H1 (cell line): ENCODE measurements at regions not wholly inside any gene's neighbourhood (a gene's known extent, or its start where the extent isn't known, plus 50 kb on each side); places are given as distances from the start of the nearest gene placed in this dataset.

Experiments
- CTCF ChIA-PET: fragments of 300-600 bp; sonication (Branson Sonifier 250); formaldehyde crosslinking; loops from one replicate; lab custom pipeline; 2021; ENCODE audit not compliant: partially characterized antibody; lab: Charles Lee
- POLR2A ChIA-PET: fragments of 300-600 bp; sonication (Branson Sonifier 250); formaldehyde crosslinking; loops from one replicate; lab custom pipeline; 2021; ENCODE audit warnings: inconsistent platforms; ENCODE audit not compliant: partially characterized antibody; lab: Charles Lee
- DNase-seq, 2 experiments: peaks; one replicate each; pipeline versions ENCODE4 v3.0.0 to v3.0.0-alpha.2; 2010 to 2022; ENCODE audit warnings: low spot score in 2 of 2, low read depth in 1 of 2, mixed read lengths in 1 of 2
- FAIRE-seq: peaks from 2 replicates; lab custom pipeline; 2011; peaks lifted over from hg19 to GRCh38; lab: Jason Lieb, UNC
- H2AFZ ChIP-seq: 2 replicates; pipeline ENCODE4 v1.8.1; 2012; ENCODE audit warnings: low read length, inconsistent platforms
- H2AK5ac ChIP-seq: 2 replicates; pipeline ENCODE4 v1.6.1; 2013; ENCODE audit warnings: low read depth, low read length
- H2BK120ac ChIP-seq: replicated peaks from 2 replicates; pipeline ENCODE3; 2013; ENCODE audit warnings: low read depth, low read length, inconsistent platforms
- H2BK12ac ChIP-seq: 2 replicates; pipeline ENCODE4 v1.6.1; 2013; ENCODE audit warnings: low read depth, low read length
- H2BK15ac ChIP-seq: 2 replicates; pipeline ENCODE4 v1.6.1; 2013; ENCODE audit warnings: low read length
- H2BK20ac ChIP-seq: 2 replicates; pipeline ENCODE4 v1.6.1; 2013; ENCODE audit warnings: low read length
- H2BK5ac ChIP-seq: 2 replicates; pipeline ENCODE4 v1.6.1; 2013; ENCODE audit warnings: low read depth, low read length
- H3K14ac ChIP-seq: 2 replicates; pipeline ENCODE4 v1.6.1; 2013; ENCODE audit warnings: inconsistent platforms; ENCODE audit not compliant: insufficient read length
- H3K18ac ChIP-seq: 2 replicates; pipeline ENCODE4 v1.6.1; 2013; ENCODE audit warnings: low read length; ENCODE audit errors: extremely low read depth
- H3K23ac ChIP-seq: 2 replicates; pipeline ENCODE4 v1.6.1; 2013; ENCODE audit warnings: inconsistent platforms; ENCODE audit not compliant: insufficient read length
- H3K23me2 ChIP-seq: 2 replicates; pipeline ENCODE4 v1.6.1; 2013; ENCODE audit warnings: low read depth, low read length
- H3K27ac ChIP-seq: 2 replicates; pipeline ENCODE4 v1.6.1; 2011; ENCODE audit warnings: low read depth, low read length, inconsistent platforms
- H3K27me3 ChIP-seq, 4 experiments: replicated peaks in 1 of 4; 1 replicate in 1 of 4; 2 replicates in 3 of 4; pipeline versions ENCODE4 v1.6.1 to v1.8.1; 2011 to 2013; ENCODE audit warnings: low read length in 3 of 4, mild to moderate bottlenecking in 3 of 4, inconsistent platforms in 2 of 4, mixed read lengths in 2 of 4, moderate library complexity in 1 of 4; ENCODE audit not compliant: control insufficient read depth in 3 of 4, insufficient read depth in 3 of 4; ENCODE audit errors: extremely low read depth in 1 of 4
- H3K36me3 ChIP-seq, 4 experiments: 2 replicates each; pipeline versions ENCODE4 v1.6.1 to v1.8.1; 2011 to 2013; ENCODE audit warnings: mild to moderate bottlenecking in 4 of 4, low read length in 3 of 4, moderate library complexity in 2 of 4, control low read depth in 1 of 4, inconsistent platforms in 1 of 4; ENCODE audit not compliant: insufficient read depth in 4 of 4, control insufficient read depth in 2 of 4
- H3K4ac ChIP-seq: replicated peaks from 2 replicates; pipeline ENCODE3; 2013; ENCODE audit warnings: low read length, low read depth, mixed read lengths, inconsistent platforms; ENCODE audit not compliant: insufficient read length
- H3K4me1 ChIP-seq, 4 experiments: replicated peaks in 1 of 4; 1 replicate in 1 of 4; 2 replicates in 3 of 4; pipeline versions ENCODE4 v1.6.1 to v1.8.1; 2011 to 2013; ENCODE audit warnings: low read length in 3 of 4, inconsistent platforms in 2 of 4, mixed read lengths in 1 of 4; ENCODE audit not compliant: insufficient read depth in 4 of 4, control insufficient read depth in 3 of 4
- H3K4me2 ChIP-seq, 2 experiments: 2 replicates each; pipeline versions ENCODE4 v1.6.1 to v1.8.1; 2011 to 2013; ENCODE audit warnings: low read depth in 2 of 2, low read length in 2 of 2, control low read depth in 1 of 2, inconsistent platforms in 1 of 2, mild to moderate bottlenecking in 1 of 2; ENCODE audit not compliant: insufficient read depth in 1 of 2
- H3K4me3 ChIP-seq, 4 experiments: fragments of 200-600, 300-600 bp in 1 of 4; sonication (generic), shearing (Covaris generic), sonication (Bioruptor Twin) in 1 of 4; 2 replicates each; pipeline versions ENCODE4 v1.5.1 to v1.8.1; 2011 to 2016; ENCODE audit warnings: low read length in 4 of 4, low read depth in 3 of 4, control low read depth in 2 of 4, inconsistent platforms in 2 of 4, mild to moderate bottlenecking in 2 of 4, mixed read lengths in 1 of 4, moderate library complexity in 1 of 4; ENCODE audit not compliant: insufficient read depth in 2 of 4; ENCODE audit errors: extremely low read depth in 1 of 4
- H3K56ac ChIP-seq: replicated peaks from 2 replicates; pipeline ENCODE3; 2013; ENCODE audit warnings: low read depth, mild to moderate bottlenecking, mixed read lengths, low read length, inconsistent platforms; ENCODE audit not compliant: insufficient read length
- H3K79me1 ChIP-seq: 2 replicates; pipeline ENCODE4 v1.6.1; 2013; ENCODE audit warnings: low read depth, low read length, control low read depth
- H3K79me2 ChIP-seq, 2 experiments: 2 replicates each; pipeline versions ENCODE4 v1.6.1 to v1.8.1; 2012 to 2013; ENCODE audit warnings: low read length in 2 of 2, mild to moderate bottlenecking in 2 of 2, inconsistent platforms in 1 of 2; ENCODE audit not compliant: insufficient read depth in 2 of 2, control insufficient read depth in 1 of 2
- H3K9ac ChIP-seq, 4 experiments: replicated peaks in 1 of 4; 1 replicate in 1 of 4; 2 replicates in 3 of 4; pipeline versions ENCODE4 v1.6.1 to v1.8.1; 2011 to 2013; ENCODE audit warnings: low read depth in 3 of 4, low read length in 3 of 4, control low read depth in 2 of 4, mild to moderate bottlenecking in 2 of 4, moderate library complexity in 2 of 4, inconsistent platforms in 1 of 4; ENCODE audit errors: extremely low read depth in 1 of 4
- H3K9me3 ChIP-seq, 2 experiments: 2 replicates each; pipeline versions ENCODE4 v1.6.1 to v1.8.1; 2012 to 2013; ENCODE audit warnings: mild to moderate bottlenecking in 2 of 2, moderate library complexity in 2 of 2, control low read depth in 1 of 2, inconsistent platforms in 1 of 2, low read depth in 1 of 2, low read length in 1 of 2, mixed read lengths in 1 of 2; ENCODE audit not compliant: insufficient read depth in 2 of 2
- H4K20me1 ChIP-seq, 2 experiments: replicated peaks in 1 of 2; 2 replicates each; pipeline versions ENCODE3 to v1.8.1; 2011 to 2013; ENCODE audit warnings: inconsistent platforms in 2 of 2, low read length in 2 of 2, mild to moderate bottlenecking in 1 of 2; ENCODE audit not compliant: insufficient read depth in 2 of 2, control insufficient read depth in 1 of 2
- H4K5ac ChIP-seq: 2 replicates; pipeline ENCODE4 v1.6.1; 2013; ENCODE audit warnings: low read length, low read depth, mixed read lengths, inconsistent platforms; ENCODE audit not compliant: insufficient read length
- H4K8ac ChIP-seq: 2 replicates; pipeline ENCODE4 v1.8.0; 2013; ENCODE audit warnings: mild to moderate bottlenecking, moderate library complexity, low read length, inconsistent platforms; ENCODE audit not compliant: insufficient read depth; ENCODE audit errors: extremely low read depth
- H4K91ac ChIP-seq: replicated peaks from 2 replicates; pipeline ENCODE3; 2013; ENCODE audit warnings: low read length, mixed read lengths, inconsistent platforms; ENCODE audit not compliant: insufficient read length
- E2F6 ChIP-seq: IDR thresholded peaks from 2 replicates; pipeline ENCODE4 v1.6.1; 2012; ENCODE audit warnings: inconsistent platforms
- EGR1 ChIP-seq: IDR thresholded peaks from 2 replicates; pipeline ENCODE4 v1.6.1; 2011; ENCODE audit warnings: low read depth, low read length, borderline replicate concordance
- GTF2F1 ChIP-seq: IDR thresholded peaks from 2 replicates; pipeline ENCODE4 v1.6.1; 2012; ENCODE audit warnings: low read depth, low read length, improper control_type of control experiment, borderline replicate concordance
- JUN ChIP-seq: IDR thresholded peaks from 2 replicates; pipeline ENCODE4 v1.6.1; 2011; ENCODE audit warnings: low read depth, mild to moderate bottlenecking, improper control_type of control experiment, low read length
- RAD21 ChIP-seq, 2 experiments: IDR thresholded peaks in 1 of 2; conservative IDR thresholded peaks in 1 of 2; 2 replicates each; pipeline ENCODE4 v1.6.1; 2011; ENCODE audit warnings: low read depth in 2 of 2, low read length in 2 of 2, improper control_type of control experiment in 1 of 2, inconsistent platforms in 1 of 2, mild to moderate bottlenecking in 1 of 2, moderate library complexity in 1 of 2
- SP4 ChIP-seq: IDR thresholded peaks from 2 replicates; pipeline ENCODE4 v1.6.1; 2012; ENCODE audit warnings: low read length, inconsistent platforms
- TAF1 ChIP-seq: IDR thresholded peaks from 2 replicates; pipeline ENCODE4 v1.6.1; 2011; ENCODE audit warnings: mild to moderate bottlenecking, low read depth, low read length
- TEAD4 ChIP-seq: IDR thresholded peaks from 2 replicates; pipeline ENCODE4 v1.6.1; 2012; ENCODE audit warnings: low read depth, low read length, inconsistent platforms, mixed read lengths
- WGBS, 2 experiments: shearing (Covaris generic) in 1 of 2; methylation state at CpG; one replicate each; pipeline versions ENCODE4 v1.1.6 to v1.1.7; 2013 to 2015; ENCODE audit warnings: low lambda C conversion rate in 2 of 2, mixed read lengths in 2 of 2, inconsistent platforms in 1 of 2, low coverage in 1 of 2, missing lambda C conversion rate in 1 of 2; ENCODE audit not compliant: insufficient replicate concordance in 2 of 2, insufficient coverage in 1 of 2, insufficient read length in 1 of 2; ENCODE audit errors: extremely low coverage in 1 of 2, missing lambda C conversion rate in 1 of 2; 5-methylcytosine and 5-hydroxymethylcytosine counted together
- TF ChIP-seq, protein P1 (sequence below), 3 experiments: IDR thresholded peaks; 1 replicate in 2 of 3; 2 replicates in 1 of 3; pipeline versions ENCODE4 v1.5.1 to v1.6.1; 2011; ENCODE audit warnings: low read length in 3 of 3, mild to moderate bottlenecking in 3 of 3, inconsistent platforms in 2 of 3, low read depth in 1 of 3, moderate library complexity in 1 of 3; ENCODE audit not compliant: insufficient read depth in 1 of 3; ENCODE audit errors: control extremely low read depth in 1 of 3

GRCh38 chr1:97986041-97987005, 65.5 kb upstream of the DPYD start:
- Histone ChIP-seq H2BK20ac (no peak overlapping the region), H3K18ac (no peak overlapping the region), H4K8ac (no peak overlapping the region), H3K4ac (no peak overlapping the region), H3K9me3 (no peaks in the 10 kb centered on the region), H3K23ac (no peak overlapping the region), H4K20me1 (no peaks in the 10 kb centered on the region), H2BK12ac (no peak overlapping the region), H3K27ac (no peak overlapping the region), H4K5ac (no peak overlapping the region), H3K4me2 (no peak overlapping the region), H2BK15ac (no peak overlapping the region), H3K79me1 (no peaks in the 10 kb centered on the region), H3K56ac (no peak overlapping the region), H3K4me1 (no peaks in the 10 kb centered on the region), H3K14ac (no peak overlapping the region), H2AK5ac (no peak overlapping the region), H4K91ac (no peak overlapping the region), H2BK120ac (no peak overlapping the region), H3K9ac (no peak overlapping the region), H3K23me2 (no peaks in the 10 kb centered on the region), H2BK5ac (no peak overlapping the region), H3K36me3 (no peaks in the 10 kb centered on the region), H3K79me2 (no peaks in the 10 kb centered on the region), H3K27me3 (no peaks in the 10 kb centered on the region), H2AFZ (no peak overlapping the region), H3K4me3 (no peak overlapping the region)
- FAIRE-seq (no peak), DNase-seq (no peak)
- 92% methylated on average over 15 of the region's 15 CpGs; no CpG with 5 or more reads in 1 of the 2 experiments for WGBS, 2 experiments
- CTCF ChIA-PET: interaction anchor here (0.6 kb wide), 1 partner anchor 118 kb away, joined by 4 read pairs; no protein-coding TSS in a partner anchor
- POLR2A ChIA-PET: no interaction called here
- TF ChIP-seq E2F6: no peak
- TF ChIP-seq EGR1: no peak
- TF ChIP-seq, protein P1, sequence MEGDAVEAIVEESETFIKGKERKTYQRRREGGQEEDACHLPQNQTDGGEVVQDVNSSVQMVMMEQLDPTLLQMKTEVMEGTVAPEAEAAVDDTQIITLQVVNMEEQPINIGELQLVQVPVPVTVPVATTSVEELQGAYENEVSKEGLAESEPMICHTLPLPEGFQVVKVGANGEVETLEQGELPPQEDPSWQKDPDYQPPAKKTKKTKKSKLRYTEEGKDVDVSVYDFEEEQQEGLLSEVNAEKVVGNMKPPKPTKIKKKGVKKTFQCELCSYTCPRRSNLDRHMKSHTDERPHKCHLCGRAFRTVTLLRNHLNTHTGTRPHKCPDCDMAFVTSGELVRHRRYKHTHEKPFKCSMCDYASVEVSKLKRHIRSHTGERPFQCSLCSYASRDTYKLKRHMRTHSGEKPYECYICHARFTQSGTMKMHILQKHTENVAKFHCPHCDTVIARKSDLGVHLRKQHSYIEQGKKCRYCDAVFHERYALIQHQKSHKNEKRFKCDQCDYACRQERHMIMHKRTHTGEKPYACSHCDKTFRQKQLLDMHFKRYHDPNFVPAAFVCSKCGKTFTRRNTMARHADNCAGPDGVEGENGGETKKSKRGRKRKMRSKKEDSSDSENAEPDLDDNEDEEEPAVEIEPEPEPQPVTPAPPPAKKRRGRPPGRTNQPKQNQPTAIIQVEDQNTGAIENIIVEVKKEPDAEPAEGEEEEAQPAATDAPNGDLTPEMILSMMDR (IDR thresholded peaks at IDR 0.05; ENCODE audit: control extremely low read depth in 1 of 3, insufficient read depth in 1 of 3, low read depth in 1 of 3, low read length in 3 of 3): no peak
- no peak for TF ChIP-seq TAF1
- TF ChIP-seq JUN: no peak
- TF ChIP-seq GTF2F1: no peak
- TF ChIP-seq TEAD4: no peak
- no peak for TF ChIP-seq RAD21 (IDR thresholded peaks at IDR 0.05 in 1 of 2, conservative IDR thresholded peaks at IDR 0.05 in 1 of 2; ENCODE audit: low read depth in 2 of 2, low read length in 2 of 2)
- TF ChIP-seq SP4: no peak
